ENCODE measurements at regions not wholly inside any gene's neighbourhood (a gene's known extent, or its start where the extent isn't known, plus 50 kb on each side); places are given as distances from the start of the nearest gene placed in this dataset.
"Not testable (repeated sequence)": the region's sequence is repeated elsewhere in the genome, so short reads cannot be mapped to it uniquely, and the experiment has no call there.

DNA sequence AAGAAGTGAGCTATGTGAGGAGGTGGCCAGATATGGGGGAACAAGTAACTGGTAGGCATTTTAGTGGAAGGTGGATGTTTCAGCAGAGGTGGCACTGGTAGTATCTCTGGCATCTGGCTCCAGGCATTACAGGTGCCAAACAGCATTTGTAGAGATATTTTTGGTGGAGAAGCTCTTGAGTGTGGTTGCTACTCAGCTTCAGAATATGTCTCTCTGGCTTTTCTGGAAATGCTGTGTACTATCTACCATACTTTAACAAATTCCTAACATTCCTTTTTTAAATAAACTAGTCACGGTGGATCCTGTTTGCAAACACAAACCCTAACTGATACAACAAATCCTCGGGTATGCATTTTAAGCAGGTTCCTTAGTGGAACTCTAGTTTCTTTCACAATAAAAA lies 128.0 kb downstream of the BARX2 start:
- no peak for DNase-seq (ENCODE audit: low read depth in 2 of 3, low spot score in 2 of 3)

DNA sequence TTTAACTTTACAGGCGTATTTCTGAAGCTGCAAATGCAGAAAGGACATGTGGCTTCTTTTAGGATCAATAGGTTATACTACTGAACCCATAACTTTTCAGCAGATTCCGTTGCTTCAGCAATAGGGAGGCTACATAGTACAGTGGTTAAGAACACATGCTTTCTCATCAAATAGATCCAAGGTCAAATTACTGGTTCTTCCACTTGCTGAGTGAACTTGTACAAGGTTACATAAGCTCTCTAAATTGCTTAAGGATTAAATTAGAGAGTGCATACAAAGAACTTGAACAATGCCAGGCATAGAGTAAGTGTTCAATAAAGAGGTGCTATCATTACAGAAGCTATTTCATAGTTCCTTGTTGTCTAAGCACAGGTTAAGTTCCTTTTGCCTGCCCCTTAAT lies 129.6 kb downstream of the BARX2 start:
- no peak for DNase-seq (ENCODE audit: low read depth in 2 of 3, low spot score in 2 of 3)

GRCh38 chr11:129508163-129508562 lies 132.5 kb downstream of the BARX2 start:
- DNase-seq (ENCODE audit: low read depth in 2 of 3, low spot score in 2 of 3), result no peak

GRCh38 chr11:129528296-129528695 lies 152.6 kb downstream of the BARX2 start:
- no peak for DNase-seq (ENCODE audit: low read depth in 2 of 3, low spot score in 2 of 3)

- no peak for DNase-seq (ENCODE audit: low read depth in 2 of 3, low spot score in 2 of 3)
Measured at GRCh38 chr11:129530154-129530895, 154.7 kb downstream of the BARX2 start.

DNA sequence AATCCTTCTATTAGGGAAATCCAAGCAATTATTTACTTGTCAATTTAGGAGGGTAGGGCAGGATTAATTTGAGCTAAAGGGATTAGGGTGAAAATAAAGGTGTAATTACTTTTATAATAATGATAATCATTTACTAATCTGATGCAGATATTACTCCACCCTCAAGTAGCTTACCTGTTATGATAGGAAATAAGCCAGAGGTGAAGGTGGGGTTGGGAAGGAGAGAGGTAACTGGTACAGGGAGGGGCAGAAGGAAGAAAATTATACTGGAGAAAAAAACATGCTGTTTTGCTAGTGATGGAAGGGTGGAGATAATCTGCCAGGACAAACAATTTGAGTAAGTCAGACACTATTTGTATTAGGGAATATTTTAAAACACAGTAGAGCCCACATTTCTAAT lies 157.7 kb downstream of the BARX2 start:
- DNase-seq (ENCODE audit: low read depth in 2 of 3, low spot score in 2 of 3), result no peak

GRCh38 chr11:129536338-129536737 lies 160.7 kb downstream of the BARX2 start:
- no peak for DNase-seq (ENCODE audit: low read depth in 2 of 3, low spot score in 2 of 3)

DNA sequence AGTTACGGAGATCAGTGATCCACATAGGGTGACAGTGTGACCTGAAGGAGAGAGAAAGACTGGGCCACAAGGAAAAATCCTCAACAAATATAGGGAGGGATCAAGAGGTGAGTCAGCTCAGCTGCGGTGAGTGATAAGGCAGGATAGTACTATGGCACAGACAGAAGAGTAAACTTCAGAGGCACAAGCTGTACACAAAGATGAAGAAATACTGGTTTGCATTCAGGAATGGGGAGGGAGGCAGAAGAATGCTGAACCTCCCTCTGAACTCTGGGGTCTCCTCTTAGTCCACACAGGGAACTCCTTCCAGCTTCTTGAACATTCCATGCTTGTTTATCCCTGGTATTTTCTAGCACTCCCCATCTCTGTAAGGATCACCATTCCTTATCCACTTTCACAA lies 162.7 kb downstream of the BARX2 start:
- DNase-seq (ENCODE audit: low read depth in 2 of 3, low spot score in 2 of 3), result no peak

GRCh38 chr11:129543515-129544290 lies 168.1 kb downstream of the BARX2 start:
- no peak for DNase-seq (ENCODE audit: low read depth in 2 of 3, low spot score in 2 of 3)

DNA sequence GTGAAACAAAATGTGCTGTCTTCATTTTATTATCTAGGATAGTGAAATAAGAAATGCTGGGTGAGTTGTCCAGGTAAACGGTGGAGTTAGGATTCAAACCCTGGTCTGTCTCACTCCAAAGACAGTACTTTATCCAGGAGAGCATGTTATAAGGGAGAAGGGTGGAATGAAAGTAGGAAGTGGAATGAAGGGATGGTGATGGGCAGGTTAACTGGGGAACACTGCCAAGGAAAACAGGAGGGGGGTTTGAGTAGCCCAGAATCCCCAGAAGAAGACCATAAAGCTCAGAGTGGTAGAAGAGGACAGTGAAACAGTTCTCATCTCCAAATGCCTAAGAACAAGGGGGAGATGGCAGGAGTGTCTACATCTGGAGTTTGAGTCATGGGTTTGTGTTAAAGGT lies 169.0 kb downstream of the BARX2 start:
- no peak for DNase-seq (ENCODE audit: low read depth in 2 of 3, low spot score in 2 of 3)

DNA sequence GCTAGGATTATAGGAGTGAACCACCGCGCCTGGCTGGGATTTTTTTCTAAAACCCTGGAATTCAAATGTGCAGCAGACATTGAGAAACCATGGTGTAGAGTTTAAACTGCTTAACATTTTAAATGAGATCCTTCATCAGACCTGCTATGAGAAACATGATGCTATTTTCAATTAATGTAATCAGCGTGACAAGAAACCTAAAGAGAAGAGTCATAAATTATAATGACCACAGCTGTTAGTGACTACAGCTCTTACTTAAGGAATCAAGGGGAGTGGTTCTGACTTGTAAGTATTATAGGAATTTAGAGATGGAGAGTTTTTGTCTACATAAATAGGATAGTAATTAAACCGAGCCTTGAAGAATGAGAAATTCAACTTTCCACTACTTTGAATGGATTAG lies 170.6 kb downstream of the BARX2 start:
- DNase-seq (ENCODE audit: low read depth in 2 of 3, low spot score in 2 of 3), result no peak

- no peak for DNase-seq (ENCODE audit: low read depth in 2 of 3, low spot score in 2 of 3)
Measured at GRCh38 chr11:129557421-129557820, 181.8 kb downstream of the BARX2 start.

GRCh38 chr11:129569007-129569406 lies 193.4 kb downstream of the BARX2 start:
- no peak for DNase-seq (ENCODE audit: low read depth in 2 of 3, low spot score in 2 of 3)

DNA sequence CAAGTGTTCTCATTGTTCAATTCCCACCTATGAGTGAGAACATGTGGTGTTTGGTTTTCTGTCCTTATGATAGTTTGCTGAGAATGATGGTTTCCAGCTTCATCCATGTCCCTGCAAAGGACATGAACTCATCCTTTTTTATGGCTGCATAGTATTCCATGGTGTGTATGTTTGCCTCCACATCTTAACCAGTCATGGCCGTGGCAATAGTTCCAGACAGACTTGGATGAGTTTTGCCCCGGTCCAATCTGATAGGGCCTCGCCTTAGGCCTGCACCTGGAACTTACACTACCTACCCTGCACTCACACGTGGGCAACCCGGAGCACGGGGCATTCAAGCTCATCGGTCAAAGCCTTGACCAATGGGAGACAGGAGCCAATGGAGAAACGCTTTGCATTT lies 197.0 kb downstream of the BARX2 start:
- DNase-seq (ENCODE audit: low read depth in 2 of 3, low spot score in 2 of 3), result not testable (repeated sequence)

GRCh38 chr11:129573161-129573560 lies 197.5 kb downstream of the BARX2 start:
- no peak for DNase-seq (ENCODE audit: low read depth in 2 of 3, low spot score in 2 of 3)

DNA sequence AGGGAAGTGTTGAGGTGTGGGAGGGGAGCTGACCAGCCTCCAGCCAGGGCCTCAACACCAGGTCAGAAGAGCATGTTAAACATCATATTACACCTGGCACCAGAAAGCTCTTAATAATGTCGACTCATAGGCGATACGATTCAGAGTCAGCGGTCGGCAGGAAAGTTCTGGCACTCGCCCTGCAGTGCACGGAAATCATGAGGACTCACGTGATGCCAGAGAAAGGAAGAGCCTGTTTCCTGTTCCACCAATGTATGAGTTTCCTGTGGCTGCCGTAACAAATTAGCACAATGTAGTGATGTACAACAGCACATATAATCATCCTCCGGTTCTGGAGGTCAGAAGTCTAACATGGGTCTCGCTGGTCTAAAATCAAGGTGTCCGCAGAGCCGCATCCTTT lies 198.8 kb downstream of the BARX2 start:
- DNase-seq (ENCODE audit: low read depth in 2 of 3, low spot score in 2 of 3), result no peak

DNA sequence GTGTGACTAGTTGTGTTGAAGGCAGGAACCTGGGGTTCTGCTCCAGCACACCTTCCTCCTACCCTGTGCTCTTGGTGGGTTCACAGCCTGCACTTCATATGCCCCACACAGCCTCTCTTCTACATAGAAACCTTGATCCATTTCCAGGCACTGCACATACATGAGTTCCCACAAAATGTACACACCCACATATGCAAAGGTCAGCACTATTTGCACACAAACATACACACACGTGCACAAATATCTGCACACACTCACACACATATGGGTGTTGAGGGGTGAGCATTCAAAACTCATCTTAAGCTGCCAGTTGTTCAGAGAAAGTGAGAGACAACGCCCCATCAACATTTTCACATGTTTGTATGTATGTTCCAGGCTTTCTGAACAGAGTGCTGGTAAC lies 201.0 kb downstream of the BARX2 start:
- DNase-seq (ENCODE audit: low read depth in 2 of 3, low spot score in 2 of 3), result no peak

DNA sequence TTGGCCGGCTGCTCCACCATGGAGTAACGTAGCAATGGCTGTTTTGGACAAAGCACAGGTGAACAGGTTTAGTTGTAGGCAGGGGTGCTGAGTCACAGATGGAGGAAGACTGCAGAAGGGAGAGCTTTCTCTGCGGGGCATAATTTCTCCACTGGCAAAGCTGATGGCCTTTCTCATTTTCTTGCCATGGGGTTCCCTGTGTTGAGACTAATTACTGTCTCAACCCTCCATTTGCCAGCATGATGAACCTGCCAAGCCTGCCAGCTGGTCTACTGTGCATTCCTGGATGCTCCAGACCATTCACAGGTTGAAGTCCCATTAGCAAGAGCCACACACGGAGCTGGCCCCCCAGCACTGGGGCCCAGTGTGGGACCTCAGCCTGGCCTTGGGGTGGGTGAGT lies 202.4 kb downstream of the BARX2 start:
- DNase-seq (ENCODE audit: low read depth in 2 of 3, low spot score in 2 of 3), result no peak

DNA sequence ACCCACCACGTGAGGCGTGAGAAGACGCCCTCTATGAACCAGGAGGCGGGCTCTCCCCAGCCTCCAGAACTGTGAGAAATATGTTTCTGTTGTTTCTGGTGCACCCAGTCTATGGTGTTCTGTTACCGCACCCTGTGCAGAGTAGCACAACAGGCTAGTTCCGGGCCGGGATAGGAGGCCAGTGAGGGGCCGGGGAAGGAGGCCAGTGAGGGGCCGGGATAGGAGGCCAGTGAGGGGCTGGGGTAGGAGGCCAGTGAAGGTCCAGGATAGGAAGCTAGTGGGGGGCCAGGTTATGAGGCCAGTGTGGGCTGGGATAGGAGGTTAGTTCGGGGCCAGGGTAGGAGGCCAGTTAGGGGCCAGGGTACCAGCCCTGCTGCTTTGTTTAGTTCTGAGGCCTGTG lies 204.6 kb downstream of the BARX2 start:
- DNase-seq (ENCODE audit: low read depth in 2 of 3, low spot score in 2 of 3), result no peak

GRCh38 chr11:129584316-129584715 lies 208.7 kb downstream of the BARX2 start:
- no peak for DNase-seq (ENCODE audit: low read depth in 2 of 3, low spot score in 2 of 3)

GRCh38 chr11:129589190-129589860 lies 213.7 kb downstream of the BARX2 start:
- DNase-seq (ENCODE audit: low read depth in 2 of 3, low spot score in 2 of 3), result no peak
